GM19351 (cell line): ENCODE measurements at regions not wholly inside any gene's neighbourhood (a gene's known extent, or its start where the extent isn't known, plus 50 kb on each side); places are given as distances from the start of the nearest gene placed in this dataset.
"Not testable (repeated sequence)": the region's sequence is repeated elsewhere in the genome, so short reads cannot be mapped to it uniquely, and the experiment has no call there.

Experiments
- ATAC-seq: cut with Tn5 transposase; IDR thresholded peaks from one replicate; pipeline ENCODE4 v1.9.1; 2021; ENCODE audit warnings: mild to moderate bottlenecking, moderate library complexity; ENCODE audit not compliant: unreplicated experiment

DNA sequence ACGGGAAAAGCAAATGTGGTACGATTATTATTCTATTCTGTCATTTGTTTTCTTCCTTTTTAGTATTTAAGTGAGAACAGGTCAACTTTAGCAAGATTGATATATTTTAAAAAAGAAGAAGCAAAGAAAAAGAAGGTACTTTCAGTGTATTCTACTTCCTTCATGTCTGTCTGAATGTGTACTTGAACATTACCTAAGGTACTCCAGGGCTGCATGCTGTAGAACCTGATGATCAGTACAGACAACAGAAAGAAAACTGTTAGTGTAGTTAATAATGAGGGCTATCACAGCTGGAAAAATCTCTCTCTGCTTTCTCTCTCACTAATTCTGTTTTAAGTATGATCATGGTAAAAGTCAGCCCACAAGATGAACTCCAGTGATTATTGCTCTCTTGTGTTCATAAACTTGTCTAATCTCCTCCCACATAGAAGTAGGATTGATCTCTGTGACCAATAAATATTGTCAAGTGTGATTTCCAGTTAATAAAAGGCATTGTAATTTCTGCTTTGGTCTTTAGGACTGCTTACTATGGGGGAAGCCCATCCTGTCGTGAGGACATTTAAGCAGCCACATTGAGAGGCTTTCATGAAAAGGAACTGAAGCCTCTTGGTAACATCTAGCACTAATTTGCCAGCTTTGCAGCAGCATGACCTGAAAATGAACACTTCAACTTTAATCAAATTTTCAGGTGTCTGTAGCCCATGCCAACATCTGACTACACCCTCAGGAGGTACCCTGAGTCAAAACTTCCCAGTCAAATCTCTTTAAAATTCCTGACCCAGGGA lies 864.0 kb upstream of the ACO1 start:
- peak; percentile 79 for ATAC-seq

- ATAC-seq, result no peak
Measured at GRCh38 chr9:31535651-31536050, 848.8 kb upstream of the ACO1 start.

DNA sequence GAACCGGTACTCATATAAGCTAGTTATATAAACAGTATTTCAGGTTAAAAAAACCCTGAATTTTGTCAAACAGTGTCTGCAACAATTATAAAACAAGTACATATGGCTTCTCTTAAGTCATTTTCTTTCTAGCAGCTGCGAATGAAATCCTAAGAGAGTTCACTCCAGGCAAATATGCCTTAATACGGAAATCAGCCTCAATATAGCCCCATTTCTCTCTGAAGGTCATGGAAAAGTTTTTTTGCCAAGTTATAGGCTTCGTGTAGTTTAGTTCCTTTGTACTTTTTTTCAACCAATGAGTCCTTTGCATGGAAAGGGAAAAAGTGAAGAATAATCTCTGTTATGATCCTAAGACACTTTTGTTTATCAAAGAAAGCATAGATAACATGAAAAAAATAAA lies 848.0 kb upstream of the ACO1 start:
- ATAC-seq, result no peak

DNA sequence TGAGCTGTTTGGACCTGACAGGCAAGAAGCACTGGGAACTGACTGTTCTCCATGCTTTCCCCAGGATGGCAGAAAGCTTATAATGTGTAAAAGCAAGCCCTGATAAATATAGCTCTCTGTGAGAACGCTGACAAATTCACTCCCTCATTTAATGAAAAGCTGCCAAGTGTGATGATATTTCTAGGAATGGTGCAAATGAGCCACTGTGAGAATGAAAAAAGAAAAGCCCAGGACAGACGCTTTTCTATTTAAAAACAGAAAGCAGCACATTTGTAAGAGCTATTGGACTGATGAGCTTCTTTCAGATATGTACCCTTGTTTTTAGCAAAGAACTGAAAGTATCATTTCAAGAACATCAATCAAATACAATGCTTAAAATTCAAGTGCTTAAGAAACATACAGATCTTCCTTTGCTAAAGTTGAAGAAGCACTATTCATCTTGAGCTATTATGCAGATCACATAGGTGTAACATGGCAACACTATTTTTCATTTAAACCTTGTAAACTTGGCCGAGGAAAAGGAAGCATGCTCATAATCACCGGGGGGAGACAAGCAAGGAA lies 842.6 kb upstream of the ACO1 start:
- ATAC-seq, result no peak

- ATAC-seq, result peak; percentile 99
Measured at GRCh38 chr9:31542384-31543055, 841.9 kb upstream of the ACO1 start.

DNA sequence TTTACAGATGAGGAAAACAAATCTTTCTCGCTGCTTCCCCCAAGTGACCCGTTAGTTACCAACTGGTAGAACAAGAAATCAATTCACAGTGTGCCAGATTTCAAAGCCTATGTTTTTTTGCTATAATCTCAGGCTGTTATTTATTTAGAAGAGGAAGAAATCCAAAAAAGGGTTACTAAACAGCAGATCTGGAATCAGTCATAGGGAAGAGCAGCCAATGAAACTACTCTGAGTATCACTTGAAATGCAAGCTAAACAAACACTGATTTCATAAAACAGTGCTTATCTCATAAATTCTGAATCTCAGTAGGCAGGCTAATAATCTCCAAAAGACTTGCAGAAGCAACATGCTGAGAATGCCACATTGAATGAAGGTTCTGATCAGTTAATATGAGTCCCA lies 829.5 kb upstream of the ACO1 start:
- ATAC-seq, result no peak

GRCh38 chr9:31556667-31557463 lies 827.6 kb upstream of the ACO1 start:
- ATAC-seq, result peak; percentile 62

- not testable (repeated sequence) for ATAC-seq
Measured at GRCh38 chr9:31572190-31572589, 812.3 kb upstream of the ACO1 start.

DNA sequence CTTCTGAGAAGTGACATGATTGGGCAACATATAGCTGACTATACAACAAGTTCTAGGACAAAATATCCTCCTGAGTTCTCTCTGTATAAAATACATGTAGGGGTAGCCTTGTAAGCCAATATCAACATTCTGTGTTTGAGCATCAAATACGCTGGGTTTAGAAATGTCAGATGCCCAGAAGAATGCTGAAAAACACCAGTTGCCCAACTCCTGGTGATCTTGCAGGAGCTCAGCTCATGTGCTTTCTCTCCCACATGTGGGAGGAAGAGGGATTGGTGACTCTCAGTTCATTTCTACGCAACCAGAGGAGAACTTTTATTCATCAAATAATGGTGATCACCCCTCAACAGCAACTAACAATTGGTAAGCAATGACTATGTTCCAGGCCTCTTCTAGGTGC lies 810.9 kb upstream of the ACO1 start:
- no peak for ATAC-seq

DNA sequence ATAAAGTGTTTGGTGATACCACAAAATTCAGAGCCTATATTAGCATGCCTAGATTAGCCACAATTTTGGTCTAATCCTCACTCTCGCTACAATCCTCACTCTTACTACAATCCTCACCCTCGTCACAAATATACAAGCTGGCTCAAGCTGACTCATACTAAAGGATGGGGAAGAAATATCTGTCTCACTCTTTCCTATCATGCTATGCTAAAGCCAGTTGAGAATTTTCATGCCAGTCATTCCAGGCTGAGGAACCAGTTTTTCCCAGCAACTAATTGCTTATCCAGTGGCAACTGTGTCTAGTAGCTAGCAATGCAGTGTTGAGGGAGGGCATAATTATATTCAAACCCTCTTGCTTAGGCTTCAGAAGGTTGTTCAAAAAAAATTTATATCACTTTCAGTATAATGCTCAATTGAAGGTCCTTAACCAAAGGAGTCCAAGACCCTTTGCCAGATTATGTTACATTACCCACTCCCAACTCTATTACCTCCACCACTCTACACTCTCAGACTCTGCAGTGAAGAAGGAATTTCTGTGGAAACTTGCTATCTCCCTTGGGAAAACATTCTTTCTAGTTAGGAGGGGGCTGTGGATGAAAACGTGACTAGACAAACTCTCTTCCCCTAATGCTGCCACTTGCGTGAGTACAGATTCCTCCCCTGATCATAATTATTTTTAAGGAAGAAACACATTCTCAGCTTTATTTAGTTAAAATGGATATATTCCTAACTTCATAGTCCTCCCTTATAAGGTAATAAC lies 810.3 kb upstream of the ACO1 start:
- no peak for ATAC-seq

- ATAC-seq, result no peak
Measured at GRCh38 chr9:31582071-31582470, 802.4 kb upstream of the ACO1 start.

GRCh38 chr9:31582561-31582960 lies 801.9 kb upstream of the ACO1 start:
- ATAC-seq, result no peak

DNA sequence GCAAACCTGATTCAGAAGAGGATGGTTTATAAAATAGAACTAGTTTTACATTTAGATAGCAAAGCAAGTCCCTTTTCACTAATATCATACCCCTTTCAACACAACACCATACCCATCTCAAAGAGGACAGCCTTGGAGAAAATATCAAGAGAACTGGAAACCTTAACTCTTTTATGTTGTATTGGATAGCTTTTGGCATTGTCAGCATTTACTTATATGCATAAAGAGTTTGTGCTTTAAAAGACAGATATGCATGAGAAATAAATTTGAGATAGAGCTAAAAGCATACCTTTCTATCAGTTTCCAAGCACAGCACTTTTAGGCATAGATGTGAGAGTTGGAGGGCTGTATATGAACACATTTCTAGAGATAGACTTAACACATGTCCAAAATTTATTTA lies 799.3 kb upstream of the ACO1 start:
- ATAC-seq, result no peak

GRCh38 chr9:31587146-31587545 lies 797.3 kb upstream of the ACO1 start:
- no peak for ATAC-seq

DNA sequence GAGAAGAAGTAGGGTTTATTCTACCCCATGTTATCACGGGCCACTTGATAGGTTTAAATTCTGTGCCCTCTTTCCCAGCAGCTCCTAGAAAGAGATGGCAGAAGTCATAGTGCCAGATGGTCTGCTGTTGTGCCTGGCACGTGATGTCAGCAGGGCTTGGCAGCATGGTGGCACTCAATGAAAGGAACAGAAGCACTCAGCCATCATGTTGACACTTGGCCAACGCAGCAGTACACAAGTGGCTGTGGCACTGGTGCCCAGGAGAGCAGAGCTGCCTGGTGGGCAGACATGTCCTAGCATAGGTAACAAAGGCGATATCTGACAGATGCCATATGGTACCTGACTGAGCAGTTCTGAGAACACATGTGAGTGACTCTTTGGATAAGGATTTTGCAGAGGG lies 796.4 kb upstream of the ACO1 start:
- no peak for ATAC-seq

- no peak for ATAC-seq
Measured at GRCh38 chr9:31588756-31589155, 795.7 kb upstream of the ACO1 start.

GRCh38 chr9:31590091-31590490 lies 794.4 kb upstream of the ACO1 start:
- ATAC-seq, result no peak

DNA sequence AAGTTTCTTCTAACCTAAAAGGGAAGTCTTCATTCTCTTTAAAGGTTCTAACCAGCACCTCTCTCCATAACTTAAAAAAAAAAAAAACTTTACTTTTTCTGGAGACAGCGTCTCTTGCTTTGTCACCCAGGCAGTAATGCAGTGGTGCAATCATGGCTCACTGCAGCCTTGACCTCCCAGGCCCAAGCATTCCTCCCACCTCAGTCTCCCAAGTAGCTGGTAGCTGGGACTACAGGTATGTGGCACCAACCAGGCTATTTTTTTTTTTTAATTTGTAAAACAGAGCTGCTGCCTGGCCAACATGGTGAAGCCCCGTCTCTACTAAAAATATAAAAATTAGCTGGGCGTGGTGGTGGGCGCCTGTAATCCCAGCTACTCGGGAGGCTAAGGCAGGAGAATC lies 787.4 kb upstream of the ACO1 start:
- ATAC-seq, result not testable (repeated sequence)

- ATAC-seq, result peak; percentile 53
Measured at GRCh38 chr9:31597977-31598376, 786.5 kb upstream of the ACO1 start.

DNA sequence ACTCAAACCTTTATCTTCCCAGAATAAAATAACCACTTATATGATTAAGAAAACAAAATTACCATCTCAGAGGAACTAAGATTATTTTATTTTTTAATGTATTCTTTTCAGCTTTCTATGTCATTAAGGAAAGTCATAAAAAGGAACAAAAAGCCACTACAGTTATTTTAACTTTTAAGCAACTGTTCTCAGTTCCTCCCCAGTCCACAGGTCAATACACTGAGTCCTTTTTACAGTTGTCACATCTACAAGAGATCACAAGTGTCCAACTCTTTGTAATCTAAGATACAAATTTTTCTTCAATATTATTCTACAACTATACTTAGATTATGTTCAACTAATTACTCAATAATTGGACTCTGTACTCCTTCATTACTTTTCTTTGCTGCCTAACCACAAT lies 782.8 kb upstream of the ACO1 start:
- ATAC-seq, result peak; percentile 49

- ATAC-seq, result no peak
Measured at GRCh38 chr9:31604531-31604930, 779.9 kb upstream of the ACO1 start.
